Breast epithelium (tissue), 4 donors: ENCODE measurements at regions not wholly inside any gene's neighbourhood (a gene's known extent, or its start where the extent isn't known, plus 50 kb on each side); places are given as distances from the start of the nearest gene placed in this dataset.

Experiments
- DNase-seq, 2 donors: peaks; one replicate each; pipeline ENCODE4 v3.0.0-alpha.2; 2019; ENCODE audit warnings: low spot score in 2 of 2
- H3K27ac ChIP-seq, 2 donors: fragments of 200-600 bp; sonication (generic) in 1 of 2; one replicate each; pipeline ENCODE4 v1.5.1; 2016 to 2019; ENCODE audit warnings: mild to moderate bottlenecking in 1 of 2
- H3K27me3 ChIP-seq, 2 donors: fragments of 200-600 bp; sonication (generic) in 1 of 2; one replicate each; pipeline versions ENCODE4 v1.5.1 to v1.6.0; 2017 to 2019; ENCODE audit warnings: control low read depth in 1 of 2, mild to moderate bottlenecking in 1 of 2
- H3K36me3 ChIP-seq: fragments of 200-600 bp; one replicate; pipeline ENCODE4 v1.5.1; 2019
- H3K4me1 ChIP-seq, 2 donors: fragments of 200-600 bp; sonication (generic); one replicate each; pipeline ENCODE4 v1.5.1; 2016 to 2019; ENCODE audit warnings: control low read depth in 1 of 2
- H3K4me3 ChIP-seq, 3 donors: fragments of 200-600 bp; sonication (generic); 1 replicate in 2 of 3; 2 replicates in 1 of 3; pipeline ENCODE4 v1.5.1; 2016 to 2019; ENCODE audit warnings: mild to moderate bottlenecking in 3 of 3, moderate library complexity in 2 of 3
- H3K9me3 ChIP-seq, 2 donors: fragments of 200-600 bp; sonication (generic) in 1 of 2; one replicate each; pipeline ENCODE4 v1.5.1; 2016 to 2019; ENCODE audit warnings: control low read depth in 1 of 2
- CTCF ChIP-seq, 3 donors: fragments of 450-650 bp; IDR thresholded peaks; one replicate each; pipeline ENCODE4 v1.5.1; 2016 to 2017; ENCODE audit warnings: antibody characterized with exemption in 3 of 3, mild to moderate bottlenecking in 3 of 3, moderate library complexity in 3 of 3
- POLR2A ChIP-seq: fragments of 450-650 bp; IDR thresholded peaks from one replicate; pipeline ENCODE4 v1.6.1; 2016; ENCODE audit warnings: antibody characterized with exemption, mild to moderate bottlenecking, moderate library complexity
- POLR2AphosphoS5 ChIP-seq, 3 donors: sonication (generic); formaldehyde crosslinking; IDR thresholded peaks; one replicate each; pipeline ENCODE4 v1.6.1; 2017; ENCODE audit warnings: antibody characterized with exemption in 3 of 3
- intact Hi-C: fragments of 100-400 bp; cut with DNase I; formaldehyde crosslinking; loops from one replicate; pipeline ENCODE4 v1.15.1; 2023; ENCODE audit warnings: low total_unique reads

DNA sequence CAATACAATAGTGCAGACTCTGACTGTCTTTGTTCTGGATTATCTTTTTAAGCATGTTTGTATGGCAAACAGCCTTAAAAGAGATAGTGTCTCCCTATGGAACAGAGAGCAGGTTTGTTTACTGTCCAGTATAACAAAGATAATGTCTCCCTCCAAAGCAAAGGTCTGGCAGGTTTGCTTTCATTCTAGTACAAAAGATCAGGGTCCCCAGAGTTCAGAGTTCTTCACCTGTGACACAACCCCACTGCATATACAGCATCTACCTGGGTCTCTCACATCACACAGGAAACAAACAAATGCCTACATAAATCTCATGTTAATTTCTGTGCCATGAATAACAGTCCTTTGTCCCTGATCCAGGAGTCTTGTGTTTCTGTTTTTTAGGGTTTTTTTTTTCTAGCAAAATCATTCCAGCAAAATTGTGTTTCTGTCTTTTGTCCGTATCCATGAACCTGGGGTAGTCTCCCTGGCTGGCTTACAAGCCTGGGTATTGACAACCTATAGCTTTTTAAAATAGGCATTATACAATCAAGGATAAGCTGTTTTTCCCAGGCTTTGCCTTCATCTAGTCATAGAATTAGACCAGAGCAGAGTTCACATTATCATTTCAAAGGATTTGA lies 89.4 kb upstream of the PTBP2 start:
- no peak for DNase-seq
- intact Hi-C loops, result no loop called here
- Histone ChIP-seq H3K9me3 (no peaks in the 10 kb centered on the region), H3K4me3 (no peak overlapping the region), H3K36me3 (no peaks in the 10 kb centered on the region), H3K27ac (no peak overlapping the region), H3K4me1 (no peaks in the 10 kb centered on the region), H3K27me3 (no peaks in the 10 kb centered on the region)
- TF ChIP-seq POLR2AphosphoS5 (IDR thresholded peaks at IDR 0.05) (no peak), CTCF (IDR thresholded peaks at IDR 0.05) (no peak), POLR2A (no peak)

DNA sequence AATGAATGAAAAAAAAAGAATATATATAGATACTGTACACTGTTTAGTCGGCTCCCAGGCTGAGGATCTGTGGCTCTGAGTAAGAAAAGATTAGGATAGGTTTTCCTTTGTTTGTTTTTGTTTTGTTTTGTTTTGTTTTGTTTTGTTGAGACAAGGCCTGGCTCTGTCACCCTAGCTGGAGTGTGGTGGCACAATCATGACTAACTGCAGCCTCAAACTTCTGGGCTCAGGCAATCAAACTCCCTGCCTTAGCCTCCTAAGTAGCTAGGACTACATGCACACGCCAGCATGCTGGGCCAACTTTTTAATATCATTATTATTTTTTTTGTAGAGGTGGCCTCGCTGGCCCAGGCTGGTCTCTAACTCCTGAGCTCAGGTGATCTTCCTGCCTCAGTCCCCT lies 87.9 kb upstream of the PTBP2 start:
- no peak for TF ChIP-seq POLR2AphosphoS5 (IDR thresholded peaks at IDR 0.05)
- Histone ChIP-seq H3K4me1 (no peaks in the 10 kb centered on the region), H3K27me3 (no peaks in the 10 kb centered on the region), H3K4me3 (no peak overlapping the region), H3K9me3 (no peaks in the 10 kb centered on the region), H3K36me3 (no peaks in the 10 kb centered on the region), H3K27ac (no peak overlapping the region)
- no peak for DNase-seq
- intact Hi-C loops, result no loop called here

DNA sequence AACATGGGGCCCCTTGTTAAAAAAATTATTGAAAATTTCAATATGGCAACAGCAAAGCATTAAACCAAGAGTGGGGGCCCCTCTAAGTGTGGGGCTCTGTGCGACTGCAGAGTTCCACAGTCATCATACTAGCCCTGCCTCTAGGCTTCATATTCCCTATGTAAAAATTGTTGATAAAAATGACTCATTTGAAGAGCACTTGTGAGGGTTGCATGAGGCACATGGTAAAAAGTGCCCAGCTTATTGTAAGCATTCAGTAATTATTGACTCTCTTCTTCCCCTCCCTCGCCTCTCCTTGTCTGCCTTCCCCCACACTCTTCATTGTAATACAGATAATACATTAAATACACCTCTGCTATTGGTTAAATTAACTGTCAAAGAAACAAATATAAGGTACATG lies 86.7 kb upstream of the PTBP2 start:
- intact Hi-C loops, result no loop called here

DNA sequence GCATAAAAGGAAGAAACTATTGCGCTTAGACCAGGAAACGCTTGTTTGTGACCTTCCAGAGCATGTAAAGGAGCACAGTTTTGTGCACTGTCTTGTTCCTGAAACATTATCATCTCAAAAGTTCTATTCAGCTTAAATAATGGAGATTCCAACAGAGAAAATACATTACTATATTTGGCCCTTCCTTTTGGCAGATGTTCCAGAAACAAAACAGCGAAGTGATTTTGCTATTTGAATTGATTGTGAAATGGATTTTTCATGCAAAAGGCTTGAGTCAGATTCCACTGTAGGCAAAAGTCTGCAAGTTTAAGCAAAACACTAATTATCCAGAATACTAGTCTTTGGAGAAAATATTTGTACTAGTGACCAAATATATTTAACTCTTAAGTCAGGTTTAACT lies 80.3 kb upstream of the PTBP2 start:
- Histone ChIP-seq H3K4me3 (no peak overlapping the region), H3K27me3 (no peaks in the 10 kb centered on the region), H3K9me3 (no peaks in the 10 kb centered on the region), H3K27ac (no peak overlapping the region), H3K4me1 (no peaks in the 10 kb centered on the region), H3K36me3 (no peaks in the 10 kb centered on the region)
- intact Hi-C loops, result no loop called here
- TF ChIP-seq POLR2A (no peak), POLR2AphosphoS5 (IDR thresholded peaks at IDR 0.05) (no peak), CTCF (IDR thresholded peaks at IDR 0.05) (no peak)
- no peak for DNase-seq

More for the DNA sequence above, 86.7 kb upstream of the PTBP2 start:
- Histone ChIP-seq H3K27ac (no peak overlapping the region), H3K9me3 (no peaks in the 10 kb centered on the region), H3K4me1 (no peaks in the 10 kb centered on the region), H3K4me3 (no peak overlapping the region), H3K36me3 (no peaks in the 10 kb centered on the region), H3K27me3 (no peaks in the 10 kb centered on the region)
- TF ChIP-seq POLR2A, result no peak
- TF ChIP-seq POLR2AphosphoS5 (IDR thresholded peaks at IDR 0.05), result no peak
- TF ChIP-seq CTCF (IDR thresholded peaks at IDR 0.05), result no peak
- DNase-seq, result no peak

GRCh38 chr1:96643519-96643918 lies 78.1 kb upstream of the PTBP2 start:
- Histone ChIP-seq H3K4me3 (no peak overlapping the region), H3K4me1 (no peaks in the 10 kb centered on the region), H3K9me3 (no peaks in the 10 kb centered on the region), H3K27me3 (no peaks in the 10 kb centered on the region), H3K36me3 (no peaks in the 10 kb centered on the region), H3K27ac (no peak overlapping the region)
- TF ChIP-seq POLR2A, result no peak
- TF ChIP-seq POLR2AphosphoS5 (IDR thresholded peaks at IDR 0.05), result no peak
- no peak for TF ChIP-seq CTCF (IDR thresholded peaks at IDR 0.05)
- DNase-seq, result no peak
- intact Hi-C loops, result no loop called here

- H3K27ac ChIP-seq, result no peak overlapping the region
- no peaks in the 10 kb centered on the region for H3K27me3 ChIP-seq
- intact Hi-C loops, result no loop called here
- TF ChIP-seq POLR2AphosphoS5 (IDR thresholded peaks at IDR 0.05), result no peak
- TF ChIP-seq CTCF (IDR thresholded peaks at IDR 0.05), result no peak
- H3K4me3 ChIP-seq, result no peak overlapping the region
- no peak for DNase-seq
- H3K4me1 ChIP-seq, result no peaks in the 10 kb centered on the region
- no peaks in the 10 kb centered on the region for H3K9me3 ChIP-seq
- H3K36me3 ChIP-seq, result no peaks in the 10 kb centered on the region
Measured at GRCh38 chr1:96649301-96649700, 72.3 kb upstream of the PTBP2 start.
